ENCODE measurements at regions not wholly inside any gene's neighbourhood (a gene's known extent, or its start where the extent isn't known, plus 50 kb on each side); places are given as distances from the start of the nearest gene placed in this dataset.

- TF ChIP-seq, protein P1, sequence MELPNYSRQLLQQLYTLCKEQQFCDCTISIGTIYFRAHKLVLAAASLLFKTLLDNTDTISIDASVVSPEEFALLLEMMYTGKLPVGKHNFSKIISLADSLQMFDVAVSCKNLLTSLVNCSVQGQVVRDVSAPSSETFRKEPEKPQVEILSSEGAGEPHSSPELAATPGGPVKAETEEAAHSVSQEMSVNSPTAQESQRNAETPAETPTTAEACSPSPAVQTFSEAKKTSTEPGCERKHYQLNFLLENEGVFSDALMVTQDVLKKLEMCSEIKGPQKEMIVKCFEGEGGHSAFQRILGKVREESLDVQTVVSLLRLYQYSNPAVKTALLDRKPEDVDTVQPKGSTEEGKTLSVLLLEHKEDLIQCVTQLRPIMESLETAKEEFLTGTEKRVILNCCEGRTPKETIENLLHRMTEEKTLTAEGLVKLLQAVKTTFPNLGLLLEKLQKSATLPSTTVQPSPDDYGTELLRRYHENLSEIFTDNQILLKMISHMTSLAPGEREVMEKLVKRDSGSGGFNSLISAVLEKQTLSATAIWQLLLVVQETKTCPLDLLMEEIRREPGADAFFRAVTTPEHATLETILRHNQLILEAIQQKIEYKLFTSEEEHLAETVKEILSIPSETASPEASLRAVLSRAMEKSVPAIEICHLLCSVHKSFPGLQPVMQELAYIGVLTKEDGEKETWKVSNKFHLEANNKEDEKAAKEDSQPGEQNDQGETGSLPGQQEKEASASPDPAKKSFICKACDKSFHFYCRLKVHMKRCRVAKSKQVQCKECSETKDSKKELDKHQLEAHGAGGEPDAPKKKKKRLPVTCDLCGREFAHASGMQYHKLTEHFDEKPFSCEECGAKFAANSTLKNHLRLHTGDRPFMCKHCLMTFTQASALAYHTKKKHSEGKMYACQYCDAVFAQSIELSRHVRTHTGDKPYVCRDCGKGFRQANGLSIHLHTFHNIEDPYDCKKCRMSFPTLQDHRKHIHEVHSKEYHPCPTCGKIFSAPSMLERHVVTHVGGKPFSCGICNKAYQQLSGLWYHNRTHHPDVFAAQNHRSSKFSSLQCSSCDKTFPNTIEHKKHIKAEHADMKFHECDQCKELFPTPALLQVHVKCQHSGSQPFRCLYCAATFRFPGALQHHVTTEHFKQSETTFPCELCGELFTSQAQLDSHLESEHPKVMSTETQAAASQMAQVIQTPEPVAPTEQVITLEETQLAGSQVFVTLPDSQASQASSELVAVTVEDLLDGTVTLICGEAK (IDR thresholded peaks at IDR 0.05; ENCODE audit: borderline replicate concordance), result no peak
- TF ChIP-seq NFYA (IDR thresholded peaks at IDR 0.05; ENCODE audit: borderline replicate concordance, low read depth, low read length), result no peak
- no peak for TF ChIP-seq PAX8 (IDR thresholded peaks at IDR 0.05)
- no peak for TF ChIP-seq E2F8 (IDR thresholded peaks at IDR 0.05; ENCODE audit: low read depth, partially characterized antibody)
- TF ChIP-seq MEF2A (IDR thresholded peaks at IDR 0.05; ENCODE audit: insufficient read depth, low read depth, low read length), result no peak
- no peak for TF ChIP-seq CBX3 (IDR thresholded peaks at IDR 0.05; ENCODE audit: borderline replicate concordance, low read depth)
- TF ChIP-seq, protein P2, sequence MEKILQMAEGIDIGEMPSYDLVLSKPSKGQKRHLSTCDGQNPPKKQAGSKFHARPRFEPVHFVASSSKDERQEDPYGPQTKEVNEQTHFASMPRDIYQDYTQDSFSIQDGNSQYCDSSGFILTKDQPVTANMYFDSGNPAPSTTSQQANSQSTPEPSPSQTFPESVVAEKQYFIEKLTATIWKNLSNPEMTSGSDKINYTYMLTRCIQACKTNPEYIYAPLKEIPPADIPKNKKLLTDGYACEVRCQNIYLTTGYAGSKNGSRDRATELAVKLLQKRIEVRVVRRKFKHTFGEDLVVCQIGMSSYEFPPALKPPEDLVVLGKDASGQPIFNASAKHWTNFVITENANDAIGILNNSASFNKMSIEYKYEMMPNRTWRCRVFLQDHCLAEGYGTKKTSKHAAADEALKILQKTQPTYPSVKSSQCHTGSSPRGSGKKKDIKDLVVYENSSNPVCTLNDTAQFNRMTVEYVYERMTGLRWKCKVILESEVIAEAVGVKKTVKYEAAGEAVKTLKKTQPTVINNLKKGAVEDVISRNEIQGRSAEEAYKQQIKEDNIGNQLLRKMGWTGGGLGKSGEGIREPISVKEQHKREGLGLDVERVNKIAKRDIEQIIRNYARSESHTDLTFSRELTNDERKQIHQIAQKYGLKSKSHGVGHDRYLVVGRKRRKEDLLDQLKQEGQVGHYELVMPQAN (conservative IDR thresholded peaks at IDR 0.05), result no peak
These were observed 83.0 kb downstream of the TENT5A start (continued) for GRCh38 chr6:81669445-81669844.
